ENCODE measurements at regions not wholly inside any gene's neighbourhood (a gene's known extent, or its start where the extent isn't known, plus 50 kb on each side); places are given as distances from the start of the nearest gene placed in this dataset.

- TF ChIP-seq EP300 (conservative IDR thresholded peaks at IDR 0.05; ENCODE audit: poor library complexity, severe bottlenecking), result no peak
- no peak for TF ChIP-seq CTCF (IDR thresholded peaks at IDR 0.05; ENCODE audit: poor library complexity, severe bottlenecking)
- TF ChIP-seq RAD21 (conservative IDR thresholded peaks at IDR 0.05), result no peak
- TF ChIP-seq EZH2 (IDR thresholded peaks at IDR 0.05; ENCODE audit: borderline replicate concordance, insufficient read depth, low read length, poor library complexity, severe bottlenecking), result no peak
- no peak for TF ChIP-seq REST (IDR thresholded peaks at IDR 0.05; ENCODE audit: borderline replicate concordance)
- TF ChIP-seq MXI1 (conservative IDR thresholded peaks at IDR 0.05; ENCODE audit: poor library complexity, severe bottlenecking), result no peak
Observed at GRCh38 chr7:42479816-42480633, 243.0 kb upstream of the GLI3 start.

Measured in neural cell (in vitro differentiated cells).